NOMO-1 treated with dmso at 0.1 percent for 144 hours (cell line): ENCODE measurements at regions not wholly inside any gene's neighbourhood (a gene's known extent, or its start where the extent isn't known, plus 50 kb on each side); places are given as distances from the start of the nearest gene placed in this dataset.

Source experiments
- DNase-seq: peaks from one replicate; lab custom pipeline; 2025; ENCODE audit not compliant: unreplicated experiment; lab: John Stamatoyannopoulos, UW

DNA sequence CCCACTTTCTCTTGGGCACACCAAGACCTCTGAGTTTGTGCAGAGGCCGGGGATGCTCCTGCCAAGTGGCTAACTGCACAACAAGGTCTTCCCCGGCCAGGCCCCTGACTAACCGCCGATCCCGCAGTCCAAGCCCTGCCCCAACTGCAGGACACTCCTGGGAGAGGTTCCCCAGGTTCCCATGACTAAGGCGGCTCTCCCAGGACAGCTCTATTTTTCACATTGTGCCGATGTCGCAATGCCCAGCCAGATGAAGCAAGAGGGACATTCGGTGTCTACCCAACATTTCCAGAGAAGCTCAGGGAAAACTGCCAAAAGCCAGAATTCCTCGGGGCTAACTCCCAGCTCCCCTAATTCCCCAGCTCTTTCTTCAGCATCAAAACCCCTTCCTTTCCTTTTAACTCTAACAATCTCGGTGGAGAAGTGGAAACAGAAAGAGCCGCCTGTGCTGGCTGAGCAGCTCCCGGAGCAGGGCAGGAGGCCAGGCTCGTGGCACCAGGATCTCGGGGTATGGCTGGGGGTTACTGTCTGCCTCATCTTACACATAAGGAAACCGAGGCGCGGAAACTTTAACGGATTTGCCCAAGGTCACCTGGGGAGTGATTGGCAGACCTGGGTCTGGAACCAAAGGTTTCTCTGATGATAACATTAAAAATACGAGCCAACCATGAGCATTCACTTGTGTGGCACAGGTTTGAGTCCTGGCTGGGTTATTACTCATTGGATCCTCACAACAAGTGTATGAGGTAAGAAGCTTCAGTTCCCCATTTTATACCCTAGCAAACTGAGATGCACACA, 318.2 kb downstream of the BCL11B start:
- no peak for DNase-seq

DNA sequence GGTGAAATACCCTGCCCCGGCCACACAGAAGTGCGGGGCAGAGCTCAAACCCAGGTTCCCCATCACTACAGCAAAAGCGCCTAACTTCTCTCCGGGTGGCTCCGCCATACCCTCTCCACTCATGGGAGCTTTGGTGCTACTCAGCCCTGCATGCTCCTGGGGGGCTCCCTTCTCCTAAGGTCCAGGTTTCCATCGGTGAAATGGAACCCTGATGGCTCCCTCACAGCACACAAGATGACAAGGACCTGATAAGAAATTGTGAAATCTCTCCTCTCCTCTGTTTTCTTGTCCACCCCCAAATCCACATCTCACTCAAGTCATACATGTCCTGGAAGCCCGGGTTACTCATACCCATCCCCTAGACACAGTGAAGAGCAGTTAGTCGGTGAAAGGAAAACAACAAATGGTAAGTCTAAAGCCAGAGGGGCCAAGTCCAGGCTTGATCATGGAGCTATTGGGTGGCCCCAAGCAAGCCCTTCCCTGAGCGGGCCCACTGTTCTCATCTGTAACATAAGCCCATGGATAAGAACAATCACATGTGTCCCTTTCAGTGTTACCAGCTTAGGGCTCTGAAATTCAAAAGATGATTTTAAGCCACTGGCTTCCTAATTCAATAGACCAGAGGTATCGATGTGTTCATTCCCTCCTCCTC, 317.5 kb downstream of the BCL11B start:
- DNase-seq = no peak

DNA sequence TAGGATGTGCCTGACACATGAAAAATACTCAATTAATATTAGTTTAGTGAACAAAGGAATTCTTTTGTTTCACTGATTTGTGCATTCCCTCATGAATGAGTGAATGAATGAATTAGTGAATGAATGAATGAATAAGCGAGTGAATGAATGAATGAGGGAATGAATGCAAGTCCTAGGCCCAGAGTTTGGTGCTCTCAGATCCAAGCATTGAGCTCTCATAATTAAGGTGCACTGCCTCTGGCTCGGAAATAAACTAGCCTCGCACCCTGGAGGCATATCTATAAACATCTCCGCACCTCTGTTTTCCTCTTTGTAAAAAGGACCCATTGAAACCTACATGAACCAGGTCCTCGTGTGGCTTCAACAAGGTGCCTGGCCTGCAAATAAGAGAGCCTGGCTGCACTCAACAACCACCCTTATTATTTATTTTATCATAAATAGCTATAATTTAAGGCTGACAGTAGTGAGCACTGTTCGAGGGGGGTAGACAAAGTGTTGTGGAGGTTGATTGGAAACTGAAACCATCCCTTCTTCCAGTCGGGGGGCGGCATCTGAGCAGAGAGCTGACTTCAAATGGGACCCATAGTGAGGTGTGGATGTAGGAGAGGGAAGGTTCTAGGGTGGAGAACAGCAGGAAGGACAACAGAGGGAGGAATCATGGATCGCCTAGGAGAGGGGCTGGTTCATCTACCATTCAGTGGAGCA, 316.8 kb downstream of the BCL11B start:
- DNase-seq = no peak

DNA sequence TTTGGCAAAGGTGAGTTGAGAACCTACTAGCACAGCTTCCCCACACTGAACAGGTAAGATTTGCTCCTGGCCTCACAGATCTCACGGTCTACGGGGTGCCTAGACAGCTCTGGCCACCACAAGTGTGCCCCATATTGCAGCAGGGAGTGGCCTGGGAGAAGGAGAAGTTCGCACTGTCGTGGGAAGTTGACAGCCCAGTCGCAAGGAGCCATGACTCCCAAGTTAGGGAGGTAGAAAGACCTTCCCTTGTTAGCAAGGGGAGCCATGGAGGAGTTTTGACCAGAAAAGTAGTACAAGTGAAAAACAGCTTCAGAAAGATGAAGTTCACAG, 316.3 kb downstream of the BCL11B start:
- DNase-seq = no peak

DNA sequence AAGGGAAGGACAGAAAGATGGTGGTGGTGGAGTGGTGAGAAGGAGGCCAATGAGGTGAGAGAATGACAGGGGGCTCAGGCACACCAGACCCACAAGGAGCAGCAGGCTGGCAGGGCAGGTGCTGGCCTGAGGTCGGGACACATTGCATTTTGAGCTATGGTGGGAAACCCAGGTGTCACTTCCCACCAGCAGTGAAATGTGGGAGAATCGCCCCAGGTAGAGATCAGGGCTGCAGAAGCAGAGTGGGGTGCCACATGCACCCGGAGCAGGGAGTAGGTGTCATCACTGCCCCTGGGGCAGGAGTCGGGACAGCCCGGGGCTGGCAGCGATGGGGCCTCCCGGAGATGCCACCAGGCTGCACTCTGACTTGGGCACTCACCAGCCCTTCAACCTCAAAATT, 315.8 kb downstream of the BCL11B start:
- DNase-seq = no peak

DNA sequence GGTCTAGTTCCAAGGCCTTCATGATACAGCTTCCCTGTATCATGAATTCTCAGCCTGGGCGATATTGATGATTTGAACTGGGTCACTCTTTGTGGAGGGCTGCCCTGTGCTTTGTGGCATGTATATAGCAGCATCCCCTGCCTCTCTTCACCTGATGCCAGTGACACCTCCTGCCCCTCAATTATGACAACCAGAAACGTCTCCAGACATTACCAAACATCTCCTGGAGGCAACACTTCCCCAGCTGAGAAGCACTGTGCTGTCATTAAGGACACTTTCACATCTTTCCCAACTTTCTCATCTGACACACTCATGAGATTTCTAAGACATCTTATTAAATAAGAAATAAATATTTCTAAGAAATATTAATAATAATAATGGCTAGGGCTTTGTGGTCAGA, 315.3 kb downstream of the BCL11B start:
- no peak for DNase-seq

DNA sequence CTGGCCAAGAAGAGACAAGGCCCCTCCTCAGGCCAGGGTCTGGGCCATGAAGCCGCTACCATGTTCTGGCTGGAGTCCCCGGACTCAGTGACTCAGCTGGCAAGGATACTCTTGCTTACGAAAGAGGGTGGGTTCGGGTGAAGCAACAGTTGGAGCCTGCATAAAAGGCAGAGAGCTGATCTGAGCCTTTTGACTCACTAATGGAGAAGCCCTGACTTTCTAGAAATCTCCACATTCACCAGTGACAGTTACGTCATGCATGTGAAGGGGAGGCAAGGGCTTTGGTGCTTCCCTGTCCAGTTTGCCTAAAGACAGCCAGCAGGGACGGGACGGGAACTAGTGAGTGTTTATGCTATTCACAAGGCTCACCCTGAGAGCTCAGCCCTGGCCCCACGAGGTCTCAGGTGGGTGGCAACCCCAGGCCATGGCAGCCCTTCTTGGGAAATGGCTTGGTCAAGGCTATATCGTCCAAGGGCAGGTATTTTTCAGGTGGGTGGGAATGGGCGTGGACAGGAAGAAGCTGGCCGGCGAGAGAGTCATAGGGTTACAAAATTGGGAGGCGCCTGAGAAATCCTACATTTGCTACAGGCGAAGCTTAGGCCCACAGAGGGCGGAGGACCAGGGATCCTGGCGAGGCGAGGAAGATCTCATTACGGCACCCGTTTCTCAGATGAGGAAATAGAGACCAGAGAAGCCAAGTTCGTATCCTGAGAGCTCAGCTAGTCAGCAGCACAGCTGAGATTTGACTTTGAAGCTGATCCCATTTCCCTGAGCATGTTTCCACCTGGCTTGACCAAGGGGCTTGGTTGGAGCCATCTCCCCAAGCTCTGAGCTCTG, 314.6 kb downstream of the BCL11B start:
- peak; percentile 68 for DNase-seq

DNA sequence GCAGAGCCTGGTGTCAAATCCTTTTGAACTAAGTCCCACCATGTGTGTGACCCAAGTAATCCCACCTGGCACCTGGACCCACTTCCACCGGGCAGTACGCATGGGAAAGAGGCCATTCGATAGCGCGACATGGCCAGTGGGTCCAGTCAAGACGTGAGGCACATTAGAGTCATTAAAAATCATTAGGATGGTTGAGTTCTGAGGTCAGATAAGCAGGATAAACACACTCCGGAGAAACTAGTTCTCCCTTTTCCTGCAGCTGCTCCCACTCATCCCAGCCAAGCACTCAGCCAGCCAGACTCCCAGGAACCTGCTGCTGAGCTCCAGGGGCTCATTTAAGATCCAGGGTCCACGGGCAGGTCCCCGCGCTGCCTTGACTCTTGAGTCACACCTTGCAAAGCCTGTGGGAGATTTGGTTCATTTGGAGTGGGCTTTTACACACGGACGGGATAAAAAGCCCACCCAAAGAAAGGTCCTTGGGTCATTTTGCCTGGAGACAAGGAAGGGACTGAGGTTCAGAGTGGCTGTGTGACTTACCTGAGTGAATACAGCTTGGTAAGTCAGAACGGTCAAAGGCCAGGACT, 313.9 kb downstream of the BCL11B start:
- DNase-seq = no peak

DNA sequence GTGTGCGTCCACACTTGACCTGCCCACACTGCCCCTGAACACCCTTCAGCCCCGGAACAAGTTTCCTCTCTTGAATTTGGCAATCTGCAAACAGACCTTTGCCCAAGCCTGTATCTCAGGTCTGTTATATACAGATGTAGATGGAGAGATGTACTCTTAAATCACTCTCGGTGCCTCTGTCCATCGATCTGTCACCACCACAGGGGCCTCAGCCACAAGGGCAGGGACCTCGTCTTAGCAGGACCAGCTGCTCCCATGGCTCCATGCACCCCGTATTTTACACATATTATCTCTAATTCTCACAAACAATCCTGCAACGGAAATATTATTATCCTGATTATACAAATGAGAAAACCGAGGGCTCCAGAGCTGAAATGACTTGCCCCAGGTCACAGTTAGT, 313.4 kb downstream of the BCL11B start:
- DNase-seq = no peak

DNA sequence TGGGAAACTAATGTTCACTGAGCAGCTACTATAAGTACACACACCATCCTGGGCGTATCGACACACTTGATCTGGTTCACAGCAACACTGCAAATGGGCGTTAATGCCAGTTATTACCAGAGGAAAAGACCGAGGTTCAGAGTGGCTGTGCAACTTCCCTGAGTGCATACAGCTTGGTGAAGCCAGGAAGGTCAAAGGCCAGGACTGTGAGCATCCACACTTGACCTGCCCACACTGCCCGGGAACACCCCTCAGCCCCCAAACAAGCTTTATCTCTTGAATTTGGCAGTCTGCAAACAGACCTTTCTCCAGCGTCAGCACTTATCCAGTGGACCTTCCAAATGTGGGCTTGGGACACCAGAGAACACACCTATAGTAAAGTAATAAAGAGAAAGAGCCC, 312.6 kb downstream of the BCL11B start:
- no peak for DNase-seq

DNA sequence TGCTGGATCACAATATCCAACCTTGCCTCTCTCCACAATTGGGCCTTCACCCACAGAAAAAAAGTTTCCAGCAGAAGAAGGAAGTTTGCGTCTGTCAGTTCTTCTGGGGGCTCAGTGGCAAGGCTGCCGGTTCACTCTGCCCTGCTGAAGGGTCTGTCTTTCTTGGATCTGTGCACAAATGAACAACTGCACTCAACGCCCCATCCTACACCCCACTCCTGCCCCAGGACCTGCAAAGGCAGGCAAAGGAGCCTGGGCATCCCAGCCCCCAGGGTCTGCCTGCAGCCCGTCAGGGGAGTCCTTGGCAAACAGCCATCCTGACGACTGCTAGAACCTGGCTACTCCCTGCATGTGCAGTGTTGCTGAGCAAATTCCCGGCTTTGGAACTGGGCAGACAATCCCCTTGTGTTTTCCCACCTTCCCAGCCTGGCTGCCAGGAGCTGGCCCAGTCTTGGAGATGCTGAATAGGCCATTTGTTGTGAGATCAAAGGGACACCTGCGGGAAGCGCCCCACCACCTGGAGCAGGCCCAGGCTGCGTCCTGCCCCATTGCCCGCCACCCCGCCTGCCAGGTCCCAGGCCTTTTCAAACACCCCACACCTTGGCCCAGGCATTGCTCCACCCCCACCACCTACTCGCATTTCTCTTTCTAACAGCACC, 311.9 kb downstream of the BCL11B start:
- DNase-seq = no peak

DNA sequence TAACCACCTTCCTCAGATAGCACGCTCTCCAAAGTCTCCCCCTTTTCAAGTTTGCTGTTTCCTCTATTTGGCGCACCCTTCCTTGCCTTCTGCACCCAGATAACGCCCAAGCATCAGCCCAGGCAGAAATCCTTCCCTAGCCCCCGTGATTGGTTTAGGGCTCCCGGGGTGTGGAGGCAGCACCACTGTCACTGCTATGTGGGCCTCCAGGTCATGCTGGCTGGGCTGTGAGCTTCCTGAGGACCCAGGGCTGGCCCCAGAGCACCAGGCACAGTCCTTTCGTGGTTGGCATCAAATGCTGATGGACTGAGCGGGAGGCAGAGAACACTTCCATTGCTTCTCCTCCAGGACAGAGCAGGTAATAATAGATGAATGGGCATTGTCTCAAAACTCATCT, 311.4 kb downstream of the BCL11B start:
- no peak for DNase-seq

DNA sequence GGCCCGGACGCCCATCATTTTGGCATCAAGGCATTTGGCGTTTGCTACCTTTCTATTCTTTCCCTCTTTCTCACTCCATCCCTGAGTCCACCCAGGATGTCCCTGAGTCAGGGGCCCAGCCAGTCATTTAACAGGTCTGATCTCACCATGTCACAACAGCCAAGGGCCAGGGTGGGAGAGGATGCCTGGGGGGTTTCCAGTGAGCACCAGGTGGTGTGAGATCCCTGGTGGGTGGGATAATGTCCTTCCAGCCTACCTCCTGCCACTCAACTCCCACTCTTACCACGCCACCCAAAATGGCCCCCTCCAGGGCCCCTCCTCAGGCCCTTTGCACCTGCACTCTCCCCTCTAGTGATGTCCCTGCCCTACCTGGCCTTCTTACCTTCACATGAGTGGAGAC, 310.8 kb downstream of the BCL11B start:
- no peak for DNase-seq

DNA sequence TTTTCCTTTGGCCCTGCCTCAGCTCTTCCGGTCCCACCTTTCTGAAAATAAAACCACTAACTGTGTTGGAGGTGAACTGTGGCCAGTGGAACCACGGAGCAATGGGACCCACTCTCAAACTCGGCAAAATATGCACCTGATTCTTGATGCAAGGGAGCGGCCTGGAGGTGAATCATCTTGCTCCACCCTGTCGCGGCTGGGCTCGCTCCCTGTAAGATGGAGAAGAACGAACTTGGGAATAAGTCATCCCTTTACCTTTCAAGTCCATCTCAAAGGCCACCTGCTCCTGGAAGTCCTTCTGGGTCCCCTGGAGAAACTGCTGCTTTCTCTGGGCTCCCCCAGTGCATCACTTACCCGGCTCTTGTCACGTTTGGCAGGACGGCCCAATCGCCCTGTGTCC, 309.9 kb downstream of the BCL11B start:
- no peak for DNase-seq

DNA sequence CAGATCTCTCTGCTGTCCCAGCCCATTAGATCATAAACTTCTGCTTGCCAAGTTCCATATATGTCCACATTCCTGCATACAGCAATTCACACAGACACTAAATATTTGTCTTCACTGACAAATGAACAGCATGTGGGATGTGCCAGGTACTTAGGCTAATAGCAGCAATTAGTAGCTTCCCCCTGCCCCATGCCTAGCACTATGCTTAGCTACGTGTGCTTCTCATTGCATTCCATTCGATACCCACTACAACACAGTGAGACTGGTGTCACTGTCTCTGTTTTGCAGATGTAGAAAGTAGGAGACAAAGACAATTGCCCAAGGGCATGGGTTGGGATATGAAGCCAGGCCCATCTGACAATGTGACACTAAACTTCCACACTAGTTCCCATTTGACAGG, 308.4 kb downstream of the BCL11B start:
- no peak for DNase-seq

DNA sequence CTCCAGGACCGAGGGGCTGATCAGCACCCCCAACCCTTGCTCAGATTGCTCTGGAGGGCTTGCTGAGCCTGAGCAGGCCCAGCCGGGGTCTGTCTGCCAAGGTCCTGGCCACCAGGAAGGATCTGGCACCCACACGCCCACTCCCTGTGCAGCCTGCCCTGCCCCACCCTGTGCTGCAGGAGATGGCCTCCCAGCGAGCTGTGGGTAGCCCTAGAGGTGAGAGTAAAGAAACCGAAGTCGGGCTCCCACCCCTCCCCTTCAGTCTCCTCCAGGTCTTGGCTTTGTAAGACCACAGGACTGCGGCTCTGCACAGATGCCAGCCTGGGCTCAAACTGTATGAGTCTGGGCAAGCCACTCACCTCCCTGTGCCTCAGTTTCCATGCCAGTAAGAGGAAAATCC, 307.8 kb downstream of the BCL11B start:
- DNase-seq = no peak

DNA sequence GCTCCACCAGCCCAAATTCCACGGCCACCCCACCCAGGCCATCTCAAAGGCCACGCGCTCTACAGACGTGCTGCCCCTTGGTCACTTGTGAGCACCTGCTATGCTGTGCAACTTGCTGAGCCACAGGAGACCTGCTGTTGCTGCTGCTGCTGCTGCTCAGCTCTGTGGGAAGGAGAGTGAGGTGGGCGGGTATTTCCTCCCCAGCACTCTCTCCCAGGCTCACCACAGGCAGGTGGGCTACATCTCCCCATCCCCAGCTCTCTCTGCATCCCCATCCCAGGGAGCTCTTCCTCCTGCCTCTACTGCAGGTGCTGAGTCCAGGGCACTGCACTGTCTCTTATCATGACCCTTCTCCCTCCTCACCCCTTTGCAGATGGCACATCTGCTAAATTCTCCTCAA, 306.9 kb downstream of the BCL11B start:
- no peak for DNase-seq

DNA sequence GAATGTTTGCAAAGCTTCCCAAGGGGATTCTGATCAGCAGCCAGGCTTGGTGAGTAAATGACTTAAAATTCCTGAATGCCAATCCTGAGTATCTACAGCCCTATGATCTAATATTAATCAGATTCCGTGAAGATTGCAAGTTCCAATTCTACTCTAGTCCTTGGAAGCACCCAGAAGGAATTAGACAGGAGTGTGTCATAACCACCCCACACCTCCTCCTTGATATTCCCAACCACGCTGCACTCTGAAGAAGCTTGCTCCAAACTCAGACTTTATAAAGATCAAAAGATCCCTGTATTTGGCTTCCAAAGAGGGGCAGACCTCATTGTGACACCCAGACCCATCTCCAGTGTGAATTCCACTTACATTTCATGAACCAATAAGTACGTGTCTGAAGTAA, 306.0 kb downstream of the BCL11B start:
- no peak for DNase-seq

DNA sequence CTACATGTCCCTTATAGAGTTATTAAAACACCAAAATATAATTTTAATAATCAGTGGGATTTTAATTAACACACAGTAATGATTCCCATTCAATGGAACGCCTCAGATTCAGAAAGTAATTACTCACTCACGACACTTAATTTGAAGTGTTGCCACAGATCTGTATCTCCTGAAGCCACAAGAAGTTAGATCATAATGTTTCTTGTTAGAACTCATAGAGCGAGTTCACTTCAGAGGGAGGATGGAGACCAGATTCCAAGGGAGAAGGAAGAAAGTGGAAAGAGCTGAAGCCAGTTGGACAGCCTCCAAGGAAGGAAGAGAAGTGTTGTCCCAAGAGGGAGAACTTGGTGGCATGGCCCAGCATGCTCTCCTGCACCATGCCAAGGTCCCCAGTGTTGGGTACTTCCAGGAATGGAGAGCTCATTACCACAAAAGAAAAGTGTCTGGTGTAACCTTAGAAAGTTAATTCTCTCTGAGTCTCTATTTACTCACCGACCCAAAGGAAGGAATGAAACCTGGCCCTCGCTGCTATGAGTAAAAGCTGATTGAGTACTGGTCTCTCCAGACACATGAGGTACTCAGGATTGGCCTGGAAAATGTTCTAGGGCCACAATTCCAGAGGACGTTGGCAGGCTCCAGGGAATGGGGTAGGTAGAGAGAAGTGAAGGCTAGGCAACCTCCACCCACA, 305.4 kb downstream of the BCL11B start:
- DNase-seq = no peak

DNA sequence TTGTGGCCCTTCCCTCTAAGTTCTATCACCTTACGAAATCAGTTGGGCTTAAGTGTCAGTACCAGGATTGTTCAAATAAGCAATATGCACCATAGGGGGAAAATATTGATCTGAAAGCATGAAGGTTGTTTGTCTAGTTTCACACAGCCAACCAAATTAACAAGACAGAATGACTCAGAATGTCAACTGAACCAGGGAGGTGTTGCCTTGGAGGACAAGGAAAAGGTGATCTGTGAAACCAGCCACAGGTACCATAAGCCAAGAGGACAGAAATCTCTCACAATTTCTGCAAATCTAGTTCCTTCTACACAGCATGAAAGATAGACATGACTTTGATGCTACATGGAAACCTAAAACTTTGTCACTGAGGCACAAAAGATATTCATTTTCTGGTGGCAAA, 297.9 kb downstream of the BCL11B start:
- no peak for DNase-seq
